ENCODE measurements at regions not wholly inside any gene's neighbourhood (a gene's known extent, or its start where the extent isn't known, plus 50 kb on each side); places are given as distances from the start of the nearest gene placed in this dataset.
A peak's percentile ranks its signal among the peaks of the same experiment; 100 is the strongest.
"Not testable (repeated sequence)": the region's sequence is repeated elsewhere in the genome, so short reads cannot be mapped to it uniquely, and the experiment has no call there.

GRCh38 chr20:4635781-4636180 lies 50.5 kb upstream of the PRNP start:
- DNase-seq = no peak

GRCh38 chr20:4635342-4635741 lies 50.9 kb upstream of the PRNP start:
- DNase-seq = no peak

GRCh38 chr20:4633780-4634179 lies 52.5 kb upstream of the PRNP start:
- DNase-seq = no peak

GRCh38 chr20:4633379-4633778 lies 52.9 kb upstream of the PRNP start:
- DNase-seq = no peak

- no peak for DNase-seq
Measured at GRCh38 chr20:4632876-4633275, 53.4 kb upstream of the PRNP start.

GRCh38 chr20:4626228-4626627 lies 60.0 kb upstream of the PRNP start:
- no peak for DNase-seq

GRCh38 chr20:4625687-4626086 lies 60.6 kb upstream of the PRNP start:
- no peak for DNase-seq

GRCh38 chr20:4624675-4625336 lies 61.5 kb upstream of the PRNP start:
- DNase-seq = not testable (repeated sequence)

GRCh38 chr20:4619144-4619543 lies 67.1 kb upstream of the PRNP start:
- DNase-seq = not testable (repeated sequence)

- no peak for DNase-seq
Measured at GRCh38 chr20:4617484-4617883, 68.8 kb upstream of the PRNP start.

GRCh38 chr20:4617019-4617418 lies 69.2 kb upstream of the PRNP start:
- DNase-seq = no peak

- peak; percentile 48 for DNase-seq
Measured at GRCh38 chr20:4613718-4614620, 72.3 kb upstream of the PRNP start.

- DNase-seq = no peak
Measured at GRCh38 chr20:4613184-4613583, 73.1 kb upstream of the PRNP start.

- DNase-seq = no peak
Measured at GRCh38 chr20:4610871-4611270, 75.4 kb upstream of the PRNP start.

GRCh38 chr20:4609511-4609910 lies 76.7 kb upstream of the PRNP start:
- no peak for DNase-seq

- DNase-seq = no peak
Measured at GRCh38 chr20:4608861-4609260, 77.4 kb upstream of the PRNP start.

- peak; percentile 36 for DNase-seq
Measured at GRCh38 chr20:4607287-4607713, 79.0 kb upstream of the PRNP start.

GRCh38 chr20:4606051-4606450 lies 80.2 kb upstream of the PRNP start:
- no peak for DNase-seq

GRCh38 chr20:4605166-4605565 lies 81.1 kb upstream of the PRNP start:
- DNase-seq = no peak

- no peak for DNase-seq
Measured at GRCh38 chr20:4604580-4604979, 81.7 kb upstream of the PRNP start.

- DNase-seq = no peak
Measured at GRCh38 chr20:4603724-4604123, 82.5 kb upstream of the PRNP start.

GRCh38 chr20:4602297-4602631 lies 84.0 kb upstream of the PRNP start:
- no peak for DNase-seq

- DNase-seq = no peak
Measured at GRCh38 chr20:4601630-4602296, 84.5 kb upstream of the PRNP start.
